ENCODE measurements at regions not wholly inside any gene's neighbourhood (a gene's known extent, or its start where the extent isn't known, plus 50 kb on each side); places are given as distances from the start of the nearest gene placed in this dataset.

- TF ChIP-seq CTCF (IDR thresholded peaks at IDR 0.05 in 2 of 3, conservative IDR thresholded peaks at IDR 0.05 in 1 of 3; ENCODE audit: borderline replicate concordance in 1 of 3, insufficient read depth in 1 of 3, low read depth in 2 of 3, low read length in 2 of 3) (no peak), POLR2A (IDR thresholded peaks at IDR 0.05; ENCODE audit: borderline replicate concordance, extremely low read depth, insufficient read depth, insufficient read length) (no peak), ELF1 (IDR thresholded peaks at IDR 0.05; ENCODE audit: borderline replicate concordance, low read depth) (no peak), ZFX (IDR thresholded peaks at IDR 0.05) (no peak), EZH2 (IDR thresholded peaks at IDR 0.05) (no peak), EZH2phosphoT487 (IDR thresholded peaks at IDR 0.05; ENCODE audit: borderline replicate concordance) (no peak), REST (IDR thresholded peaks at IDR 0.05; ENCODE audit: low read depth) (no peak), POLR2AphosphoS5 (IDR thresholded peaks at IDR 0.05; ENCODE audit: low read depth, low read length) (no peak), SP1 (IDR thresholded peaks at IDR 0.05; ENCODE audit: low read depth) (no peak), JUND (IDR thresholded peaks at IDR 0.05) (no peak)
Measured at GRCh38 chr11:114819028-114819427, 140.7 kb downstream of the NXPE2 start.

Data from HCT116 (cell line).